HCT116 (cell line): ENCODE measurements at regions not wholly inside any gene's neighbourhood (a gene's known extent, or its start where the extent isn't known, plus 50 kb on each side); places are given as distances from the start of the nearest gene placed in this dataset.

Source experiments
- ATAC-seq: fragments of 200-7000 bp; cut with Tn5 transposase; 2 replicates; pipeline ENCODE4 v1.9.1; 2020; ENCODE audit warnings: mild to moderate bottlenecking, moderate library complexity
- BruUV-seq: library from RNA; stranded (reverse); fragments of 400-500 nt; replicated peaks from 2 replicates; lab custom pipeline; 2021; lab: Mats Ljungman, UMichigan
- CTCF ChIA-PET: fragments of 300-600 bp; sonication (Branson Sonifier 250); formaldehyde crosslinking; loops from one replicate; lab custom pipeline; 2021; ENCODE audit warnings: antibody characterized with exemption; lab: Charles Lee
- POLR2A ChIA-PET: fragments of 300-600, 350-600 bp; sonication (Branson Sonifier 250); formaldehyde crosslinking; loops from one replicate; lab custom pipeline; 2021; ENCODE audit warnings: antibody characterized with exemption; lab: Charles Lee
- RAD21 ChIA-PET, 2 experiments: fragments of 300-600 bp; sonication (Branson Sonifier 250); formaldehyde crosslinking; loops; one replicate each; lab custom pipeline; 2023; ENCODE audit warnings: low total read pairs in 2 of 2; ENCODE audit not compliant: uncharacterized antibody in 2 of 2, unreplicated experiment in 2 of 2, low non-redundant PET in 1 of 2; lab: Charles Lee
- DNase-seq: peaks from one replicate; pipeline ENCODE4 v3.0.0-alpha.2; 2010; ENCODE audit warnings: low read depth, low spot score
- H2AFZ ChIP-seq: fragments of 200-600 bp; shearing (Covaris generic), sonication (generic); 2 replicates; pipeline ENCODE4 v1.6.1; 2017; ENCODE audit warnings: low read depth, mixed run types, mixed read lengths, antibody characterized with exemption, low read length; ENCODE audit not compliant: poor library complexity, severe bottlenecking
- H3K27ac ChIP-seq: 2 replicates; pipeline ENCODE4 v1.5.1; 2012; ENCODE audit warnings: low read depth, low read length
- H3K27me3 ChIP-seq: fragments of 200-600 bp; sonication (generic); 2 replicates; pipeline ENCODE4 v1.6.1; 2016; ENCODE audit warnings: mixed run types, low read length, mixed read lengths; ENCODE audit not compliant: insufficient read depth
- H3K36me3 ChIP-seq, 2 experiments: fragments of 200-500 bp in 1 of 2; fragments of 200-600 bp in 1 of 2; sonication (Bioruptor generic) in 1 of 2; sonication (generic) in 1 of 2; 2 replicates each; pipeline versions ENCODE4 v1.5.1 to v1.6.1; 2014 to 2016; ENCODE audit warnings: low read length in 2 of 2, inconsistent platforms in 1 of 2, mixed read lengths in 1 of 2, mixed run types in 1 of 2; ENCODE audit not compliant: insufficient read depth in 2 of 2, control insufficient read depth in 1 of 2
- H3K4me1 ChIP-seq, 2 experiments: fragments of 200-600 bp in 1 of 2; sonication (generic) in 1 of 2; 2 replicates each; pipeline versions ENCODE4 v1.5.1 to v1.6.1; 2012 to 2017; ENCODE audit warnings: low read length in 2 of 2, inconsistent platforms in 1 of 2, mild to moderate bottlenecking in 1 of 2, mixed read lengths in 1 of 2, mixed run types in 1 of 2, moderate library complexity in 1 of 2; ENCODE audit not compliant: insufficient read depth in 2 of 2, control insufficient read depth in 1 of 2
- H3K4me2 ChIP-seq: fragments of 200-600 bp; sonication (generic); 2 replicates; pipeline ENCODE4 v1.6.1; 2017; ENCODE audit warnings: mixed run types, low read length, mixed read lengths
- H3K4me3 ChIP-seq, 2 experiments: fragments of 200-600 bp in 1 of 2; sonication (generic) in 1 of 2; replicated peaks in 1 of 2; 2 replicates each; pipeline ENCODE4 v1.5.1; 2011 to 2016; ENCODE audit warnings: low read length in 2 of 2, control low read depth in 1 of 2, low read depth in 1 of 2, mild to moderate bottlenecking in 1 of 2, mixed read lengths in 1 of 2, mixed run types in 1 of 2
- H3K79me2 ChIP-seq: fragments of 200-600 bp; sonication (generic); 2 replicates; pipeline ENCODE4 v1.6.1; 2017; ENCODE audit warnings: mild to moderate bottlenecking, mixed run types, low read length, moderate library complexity, mixed read lengths; ENCODE audit not compliant: insufficient read depth
- H3K9ac ChIP-seq: fragments of 200-600 bp; sonication (generic); 2 replicates; pipeline ENCODE4 v1.6.1; 2016; ENCODE audit warnings: low read length, mixed read lengths
- H3K9me2 ChIP-seq: fragments of 200-600 bp; sonication (generic), shearing (Covaris generic); 2 replicates; pipeline ENCODE4 v1.6.1; 2017; ENCODE audit warnings: mixed run types, mild to moderate bottlenecking, moderate library complexity; ENCODE audit not compliant: insufficient read depth
- H3K9me3 ChIP-seq, 2 experiments: fragments of 200-500 bp in 1 of 2; fragments of 200-600 bp in 1 of 2; sonication (Bioruptor generic) in 1 of 2; sonication (generic) in 1 of 2; 2 replicates each; pipeline ENCODE4 v1.6.1; 2014 to 2017; ENCODE audit warnings: low read length in 2 of 2, mixed read lengths in 2 of 2, inconsistent platforms in 1 of 2, low read depth in 1 of 2, mild to moderate bottlenecking in 1 of 2, mixed run types in 1 of 2, moderate library complexity in 1 of 2; ENCODE audit not compliant: control insufficient read depth in 1 of 2, insufficient read depth in 1 of 2
- H4K20me1 ChIP-seq: fragments of 200-600 bp; sonication (generic), shearing (Covaris generic); 2 replicates; pipeline ENCODE4 v1.6.1; 2017; ENCODE audit warnings: mixed run types, mild to moderate bottlenecking, moderate library complexity; ENCODE audit not compliant: insufficient read depth
- CBX3 ChIP-seq: IDR thresholded peaks from 2 replicates; pipeline ENCODE4 v1.6.1; 2012; ENCODE audit warnings: low read depth
- CEBPB ChIP-seq: IDR thresholded peaks from 2 replicates; pipeline ENCODE4 v1.6.1; 2012; ENCODE audit warnings: low read depth
- ELF1 ChIP-seq: IDR thresholded peaks from 2 replicates; pipeline ENCODE4 v1.6.1; 2012; ENCODE audit warnings: low read depth, borderline replicate concordance
- EZH2 ChIP-seq: fragments of 200-600 bp; sonication (generic); IDR thresholded peaks from 2 replicates; pipeline ENCODE4 v1.6.1; 2017; ENCODE audit warnings: antibody characterized with exemption, mixed run types
- EZH2phosphoT487 ChIP-seq: fragments of 200-600 bp; IDR thresholded peaks from 2 replicates; pipeline ENCODE4 v1.6.1; 2018; ENCODE audit warnings: antibody characterized with exemption, borderline replicate concordance
- FOSL1 ChIP-seq: IDR thresholded peaks from 2 replicates; pipeline ENCODE4 v1.6.1; 2012; ENCODE audit warnings: low read depth
- MAX ChIP-seq: IDR thresholded peaks from 2 replicates; pipeline ENCODE4 v1.6.1; 2012
- RAD21 ChIP-seq: IDR thresholded peaks from 2 replicates; pipeline ENCODE4 v1.6.1; 2012; ENCODE audit warnings: low read depth, mild to moderate bottlenecking
- SIN3A ChIP-seq: IDR thresholded peaks from 2 replicates; pipeline ENCODE4 v1.6.1; 2012; ENCODE audit warnings: low read depth
- SP1 ChIP-seq: IDR thresholded peaks from 2 replicates; pipeline ENCODE4 v1.6.1; 2012; ENCODE audit warnings: low read depth
- SRF ChIP-seq: IDR thresholded peaks from 2 replicates; pipeline ENCODE4 v1.6.1; 2012; ENCODE audit warnings: low read depth
- TCF7L2 ChIP-seq: IDR thresholded peaks from 2 replicates; pipeline ENCODE4 v1.7.0; 2011; ENCODE audit warnings: borderline replicate concordance, inconsistent platforms; ENCODE audit not compliant: insufficient read depth, insufficient read length; ENCODE audit errors: extremely low read depth
- YY1 ChIP-seq: IDR thresholded peaks from 2 replicates; pipeline ENCODE4 v1.6.1; 2011; ENCODE audit warnings: low read length, low read depth, moderate library complexity, mild to moderate bottlenecking; ENCODE audit not compliant: insufficient replicate concordance; ENCODE audit errors: extremely low read depth
- ZBTB33 ChIP-seq: IDR thresholded peaks from 2 replicates; pipeline ENCODE4 v1.6.1; 2011; ENCODE audit warnings: mild to moderate bottlenecking, low read length, moderate library complexity; ENCODE audit not compliant: insufficient replicate concordance; ENCODE audit errors: extremely low read depth
- ZFX ChIP-seq: fragments of 450-650 bp; IDR thresholded peaks from 2 replicates; pipeline ENCODE4 v1.6.1; 2017
- ZNF274 ChIP-seq: fragments of 200-500 bp; sonication (Bioruptor generic); IDR thresholded peaks from 2 replicates; pipeline ENCODE4 v1.6.1; 2014; ENCODE audit warnings: mild to moderate bottlenecking, low read depth, low read length, inconsistent platforms
- intact Hi-C: fragments of 100-400 bp; cut with micrococcal nuclease; formaldehyde crosslinking; loops from 2 replicates; pipeline ENCODE4 v1.10.0; 2022

- RAD21 ChIA-PET, result no interaction called here
- H4K20me1 ChIP-seq, result no peaks in the 10 kb centered on the region
- H3K27me3 ChIP-seq, result no peaks in the 10 kb centered on the region
- TF ChIP-seq ZFX (no peak), CEBPB (no peak), RAD21 (no peak), SRF (no peak), MAX (no peak), FOSL1 (no peak), YY1 (no peak), TCF7L2 (no peak), EZH2phosphoT487 (no peak), SP1 (no peak)
- TF ChIP-seq, all 23 proteins: peak for 0
- POLR2A ChIA-PET, result no interaction called here
- Histone ChIP-seq H3K36me3 (no peaks in the 10 kb centered on the region), H3K9me3 (no peaks in the 10 kb centered on the region), H3K4me2 (no peak overlapping the region), H3K27ac (no peak overlapping the region), H3K4me1 (no peaks in the 10 kb centered on the region), H3K79me2 (no peaks in the 10 kb centered on the region), H3K9ac (no peak overlapping the region), H2AFZ (no peak overlapping the region), H3K4me3 (no peak overlapping the region), H3K9me2 (no peaks in the 10 kb centered on the region)
- CTCF ChIA-PET, result no interaction called here
- no peak for DNase-seq
- ATAC-seq, result no peak
- intact Hi-C loops, result no loop called here
- BruUV-seq, result no TSS peak
These were observed 274.1 kb downstream of the SHQ1 start for GRCh38 chr3:72574144-72574543.

GRCh38 chr3:72573051-72573450, 275.2 kb downstream of the SHQ1 start:
- ATAC-seq (no peak), DNase-seq (no peak)
- Histone ChIP-seq H3K4me3 (no peak overlapping the region), H3K9ac (no peak overlapping the region), H2AFZ (no peak overlapping the region), H3K36me3 (no peaks in the 10 kb centered on the region), H3K4me1 (no peaks in the 10 kb centered on the region), H4K20me1 (no peaks in the 10 kb centered on the region), H3K79me2 (no peaks in the 10 kb centered on the region), H3K27ac (no peak overlapping the region), H3K4me2 (no peak overlapping the region), H3K9me3 (no peaks in the 10 kb centered on the region), H3K27me3 (no peaks in the 10 kb centered on the region), H3K9me2 (no peaks in the 10 kb centered on the region)
- POLR2A ChIA-PET, result no interaction called here
- TF ChIP-seq SIN3A, result no peak
- TF ChIP-seq CBX3, result no peak
- no peak for TF ChIP-seq EZH2
- no peak for TF ChIP-seq RAD21
- no peak for TF ChIP-seq ZNF274
- TF ChIP-seq ELF1, result no peak
- no peak for TF ChIP-seq ZBTB33
- TF ChIP-seq MAX, result no peak
- no TSS peak for BruUV-seq
- intact Hi-C loops, result no loop called here
- RAD21 ChIA-PET, result no interaction called here
- CTCF ChIA-PET, result no interaction called here
